LNCaP clone FGC (cell line): ENCODE measurements at regions not wholly inside any gene's neighbourhood (a gene's known extent, or its start where the extent isn't known, plus 50 kb on each side); places are given as distances from the start of the nearest gene placed in this dataset.

Experiments
- DNase-seq: peaks from one replicate; pipeline ENCODE4 v3.0.0-alpha.2; 2011; ENCODE audit warnings: low read depth
- H3K4me3 ChIP-seq: 2 replicates; pipeline ENCODE4 v1.5.1; 2011; ENCODE audit warnings: mild to moderate bottlenecking, low read depth, low read length, control low read depth
- CTCF ChIP-seq: IDR thresholded peaks from 2 replicates; pipeline ENCODE4 v1.5.1; 2012; ENCODE audit warnings: mild to moderate bottlenecking; ENCODE audit not compliant: control insufficient read depth, insufficient read depth; ENCODE audit errors: extremely low read depth

- no peak overlapping the region for H3K4me3 ChIP-seq
- TF ChIP-seq CTCF = no peak
- no peak for DNase-seq
These were observed 1994.3 kb downstream of the MRPL39 start for GRCh38 chr21:23613014-23613413.

DNA sequence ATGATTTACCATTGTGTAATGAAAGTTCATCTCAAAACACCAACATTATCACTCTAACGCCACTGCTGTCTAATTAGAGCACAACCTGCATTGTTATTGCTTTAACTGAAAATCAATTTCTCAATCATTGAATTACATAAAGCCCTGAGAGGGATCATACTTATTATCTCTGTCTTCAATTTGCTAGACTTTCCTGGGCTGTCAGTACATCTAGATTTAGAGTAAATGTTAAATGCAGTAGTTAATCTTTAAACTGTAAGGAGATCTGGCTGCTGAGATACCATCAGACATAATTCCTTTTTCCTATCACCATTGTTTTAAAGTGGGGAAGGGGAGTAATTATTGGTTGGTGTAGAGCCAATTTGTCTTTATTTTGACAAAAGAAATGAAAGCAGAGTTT lies 1995.1 kb downstream of the MRPL39 start:
- no peak overlapping the region for H3K4me3 ChIP-seq
- TF ChIP-seq CTCF = no peak
- DNase-seq = no peak

GRCh38 chr21:23607782-23608431 lies 1999.4 kb downstream of the MRPL39 start:
- no peak for DNase-seq
- TF ChIP-seq CTCF = no peak
- no peak overlapping the region for H3K4me3 ChIP-seq

GRCh38 chr21:23601549-23601948 lies 2005.7 kb downstream of the MRPL39 start:
- no peak for TF ChIP-seq CTCF
- DNase-seq = no peak
- no peak overlapping the region for H3K4me3 ChIP-seq

DNA sequence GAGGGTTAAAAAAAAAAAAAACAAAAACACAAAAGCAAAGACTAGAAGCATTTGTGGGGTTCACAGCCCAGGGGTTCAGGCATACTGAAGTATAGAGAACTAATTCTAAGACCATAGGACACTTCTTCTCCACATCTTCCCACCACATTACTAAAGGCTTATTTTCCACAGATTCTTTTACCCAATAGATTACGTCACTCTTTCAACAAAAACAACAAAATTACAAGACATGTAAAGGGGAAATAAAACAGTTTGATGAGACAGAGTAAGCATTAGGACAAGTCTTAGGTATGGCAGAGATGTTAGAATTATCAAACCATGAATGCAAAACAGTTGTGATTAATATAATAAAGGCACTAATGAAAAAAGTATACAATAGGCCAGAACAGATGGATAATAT lies 2013.7 kb downstream of the MRPL39 start:
- DNase-seq = no peak
- H3K4me3 ChIP-seq = no peak overlapping the region
- TF ChIP-seq CTCF = no peak

DNA sequence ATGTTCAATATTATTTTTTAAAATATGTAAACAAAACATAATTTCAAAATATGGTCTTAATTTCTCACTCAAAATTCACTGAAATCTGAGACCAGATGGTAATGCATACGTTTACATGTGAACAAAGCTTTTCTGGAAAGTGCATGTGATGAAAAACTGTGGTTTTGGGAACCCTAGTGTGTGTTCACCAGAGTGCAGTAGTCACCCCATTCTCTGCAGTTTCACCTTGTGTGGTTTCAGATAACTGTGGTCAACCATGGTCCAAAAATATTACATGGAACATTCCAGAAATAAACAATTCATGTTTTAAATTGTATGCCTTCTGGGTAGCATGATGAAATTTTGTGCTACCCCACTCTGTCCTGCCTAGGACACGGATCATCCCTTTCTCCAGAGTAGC lies 2021.9 kb downstream of the MRPL39 start:
- no peak overlapping the region for H3K4me3 ChIP-seq
- DNase-seq = no peak
- no peak for TF ChIP-seq CTCF

GRCh38 chr21:23579573-23579972 lies 2027.7 kb downstream of the MRPL39 start:
- TF ChIP-seq CTCF = no peak
- no peak overlapping the region for H3K4me3 ChIP-seq
- DNase-seq = no peak
